ENCODE measurements at regions not wholly inside any gene's neighbourhood (a gene's known extent, or its start where the extent isn't known, plus 50 kb on each side); places are given as distances from the start of the nearest gene placed in this dataset.
"Not testable (repeated sequence)": the region's sequence is repeated elsewhere in the genome, so short reads cannot be mapped to it uniquely, and the experiment has no call there.

DNA sequence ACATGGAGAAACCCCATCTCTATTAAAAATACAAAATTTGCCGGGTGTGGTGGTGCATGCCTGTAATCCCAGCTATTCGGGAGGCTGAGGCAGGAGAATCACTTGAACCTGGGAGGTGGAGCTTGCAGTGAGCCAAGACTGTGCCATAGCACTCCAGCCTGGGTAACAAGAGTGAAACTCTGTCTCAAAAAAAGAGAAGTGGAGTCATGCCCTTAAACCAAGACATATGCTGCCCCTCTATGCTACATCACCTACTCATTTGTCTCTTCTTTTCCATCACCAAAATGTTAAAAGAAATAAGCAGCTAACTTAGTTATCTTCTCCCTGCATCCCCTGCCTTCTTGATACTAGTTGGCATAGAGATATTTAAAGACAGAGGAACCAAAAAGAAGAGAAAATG is 63.4 kb upstream of the RBPJ start:
- no CpG with 5 or more reads among the region's 2 CpGs for WGBS (ENCODE audit: extremely low coverage, insufficient coverage, low lambda C conversion rate)

DNA sequence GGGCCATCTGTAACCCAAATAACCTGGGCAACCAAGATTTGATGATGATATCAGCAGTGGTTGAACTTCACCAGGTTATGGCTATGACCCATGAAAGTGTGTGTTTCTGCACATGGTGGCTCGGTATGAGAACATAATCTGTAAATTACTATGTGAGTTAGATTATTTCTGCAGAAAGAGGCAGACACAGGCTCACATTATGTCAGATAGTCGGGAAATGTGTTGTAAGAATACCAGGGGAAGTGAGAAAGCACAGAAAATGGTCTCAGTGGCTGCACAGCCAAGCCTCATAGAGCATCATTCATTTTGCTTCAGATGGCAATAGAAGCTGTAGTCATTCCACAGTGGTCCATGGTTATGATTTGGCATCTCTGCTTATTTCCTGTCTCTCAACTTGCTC is 63.0 kb upstream of the RBPJ start:
- H3K9ac ChIP-seq (ENCODE audit: low read length) = no peak overlapping the region
- no peak overlapping the region for H4K8ac ChIP-seq (ENCODE audit: low read depth, low read length)
- no peak for DNase-seq
- H4K5ac ChIP-seq (ENCODE audit: low read length) = no peak overlapping the region
- H2BK15ac ChIP-seq (replicated peaks; ENCODE audit: low read depth) = no peak overlapping the region
- no peaks in the 10 kb centered on the region for H3K36me3 ChIP-seq (ENCODE audit: control insufficient read depth, insufficient read depth, low read length)
- no peaks in the 10 kb centered on the region for H3K79me2 ChIP-seq (ENCODE audit: control insufficient read depth, insufficient read depth, low read length)
- H3K27me3 ChIP-seq (ENCODE audit: insufficient read depth, low read length, poor library complexity) = no peaks in the 10 kb centered on the region
- no peak overlapping the region for H3K4ac ChIP-seq (ENCODE audit: low read depth, low read length)
- H3K23ac ChIP-seq (ENCODE audit: low read length) = no peak overlapping the region
- H3K4me1 ChIP-seq (ENCODE audit: control insufficient read depth, low read depth, low read length) = no peaks in the 10 kb centered on the region
- H3K27ac ChIP-seq (ENCODE audit: low read depth, low read length) = no peak overlapping the region
- no CpG with 5 or more reads among the region's 2 CpGs for WGBS (ENCODE audit: extremely low coverage, insufficient coverage, low lambda C conversion rate)
- no peak overlapping the region for H3K4me3 ChIP-seq (ENCODE audit: low read length)
- no peak overlapping the region for H2AK5ac ChIP-seq (ENCODE audit: low read length)
- no peak overlapping the region for H3K4me2 ChIP-seq (ENCODE audit: low read length)
- no peaks in the 10 kb centered on the region for H3K79me1 ChIP-seq (ENCODE audit: low read length)
- no peak overlapping the region for H2BK5ac ChIP-seq (ENCODE audit: low read length)
- no peak overlapping the region for H2BK120ac ChIP-seq (ENCODE audit: low read depth, low read length)
- no peak overlapping the region for H3K18ac ChIP-seq (ENCODE audit: low read length)
- H3K56ac ChIP-seq (ENCODE audit: low read length) = no peak overlapping the region

More for the DNA sequence above, 63.4 kb upstream of the RBPJ start:
- H3K23ac ChIP-seq (ENCODE audit: low read length); H3K18ac ChIP-seq (ENCODE audit: low read length); H3K4me2 ChIP-seq (ENCODE audit: low read length); H3K36me3 ChIP-seq (ENCODE audit: control insufficient read depth, insufficient read depth, low read length); H3K27ac ChIP-seq (ENCODE audit: low read depth, low read length); H2BK5ac ChIP-seq (ENCODE audit: low read length); H3K4me3 ChIP-seq (ENCODE audit: low read length); H2AK5ac ChIP-seq (ENCODE audit: low read length); H2BK120ac ChIP-seq (ENCODE audit: low read depth, low read length); H3K27me3 ChIP-seq (ENCODE audit: insufficient read depth, low read length, poor library complexity); H3K4me1 ChIP-seq (ENCODE audit: control insufficient read depth, low read depth, low read length); H3K56ac ChIP-seq (ENCODE audit: low read length); DNase-seq; H3K79me2 ChIP-seq (ENCODE audit: control insufficient read depth, insufficient read depth, low read length); H3K79me1 ChIP-seq (ENCODE audit: low read length); H4K5ac ChIP-seq (ENCODE audit: low read length); H4K8ac ChIP-seq (ENCODE audit: low read depth, low read length); H3K9ac ChIP-seq (ENCODE audit: low read length); H3K4ac ChIP-seq (ENCODE audit: low read depth, low read length); H2BK15ac ChIP-seq (replicated peaks; ENCODE audit: low read depth): not testable (repeated sequence)

GRCh38 chr4:26260571-26260970 is 60.2 kb upstream of the RBPJ start:
- no peaks in the 10 kb centered on the region for H3K27me3 ChIP-seq (ENCODE audit: insufficient read depth, low read length, poor library complexity)
- H3K56ac ChIP-seq (ENCODE audit: low read length) = no peak overlapping the region
- no peak overlapping the region for H3K4me2 ChIP-seq (ENCODE audit: low read length)
- no peak overlapping the region for H2BK120ac ChIP-seq (ENCODE audit: low read depth, low read length)
- no peak overlapping the region for H3K23ac ChIP-seq (ENCODE audit: low read length)
- H4K5ac ChIP-seq (ENCODE audit: low read length) = no peak overlapping the region
- no peak for DNase-seq
- H3K18ac ChIP-seq (ENCODE audit: low read length) = no peak overlapping the region
- no peaks in the 10 kb centered on the region for H3K4me1 ChIP-seq (ENCODE audit: control insufficient read depth, low read depth, low read length)
- H3K27ac ChIP-seq (ENCODE audit: low read depth, low read length) = no peak overlapping the region
- no peak overlapping the region for H2BK5ac ChIP-seq (ENCODE audit: low read length)
- WGBS (ENCODE audit: extremely low coverage, insufficient coverage, low lambda C conversion rate) = no CpG with 5 or more reads among the region's 2 CpGs
- no peaks in the 10 kb centered on the region for H3K79me2 ChIP-seq (ENCODE audit: control insufficient read depth, insufficient read depth, low read length)
- H3K9ac ChIP-seq (ENCODE audit: low read length) = no peak overlapping the region
- H2BK15ac ChIP-seq (replicated peaks; ENCODE audit: low read depth) = no peak overlapping the region
- no peak overlapping the region for H3K4ac ChIP-seq (ENCODE audit: low read depth, low read length)
- H3K4me3 ChIP-seq (ENCODE audit: low read length) = no peak overlapping the region
- no peak overlapping the region for H4K8ac ChIP-seq (ENCODE audit: low read depth, low read length)
- H3K36me3 ChIP-seq (ENCODE audit: control insufficient read depth, insufficient read depth, low read length) = no peaks in the 10 kb centered on the region
- H3K79me1 ChIP-seq (ENCODE audit: low read length) = no peaks in the 10 kb centered on the region
- no peak overlapping the region for H2AK5ac ChIP-seq (ENCODE audit: low read length)

- no peak overlapping the region for H3K4me2 ChIP-seq (ENCODE audit: low read length)
- no peak overlapping the region for H2BK120ac ChIP-seq (ENCODE audit: low read depth, low read length)
- no peaks in the 10 kb centered on the region for H3K36me3 ChIP-seq (ENCODE audit: control insufficient read depth, insufficient read depth, low read length)
- H3K27ac ChIP-seq (ENCODE audit: low read depth, low read length) = no peak overlapping the region
- H3K23ac ChIP-seq (ENCODE audit: low read length) = no peak overlapping the region
- H2BK5ac ChIP-seq (ENCODE audit: low read length) = no peak overlapping the region
- no peaks in the 10 kb centered on the region for H3K27me3 ChIP-seq (ENCODE audit: insufficient read depth, low read length, poor library complexity)
- H3K79me1 ChIP-seq (ENCODE audit: low read length) = no peaks in the 10 kb centered on the region
- H2BK15ac ChIP-seq (replicated peaks; ENCODE audit: low read depth) = no peak overlapping the region
- no peak overlapping the region for H3K4me3 ChIP-seq (ENCODE audit: low read length)
- no peak for DNase-seq
- H3K18ac ChIP-seq (ENCODE audit: low read length) = no peak overlapping the region
- no peaks in the 10 kb centered on the region for H3K79me2 ChIP-seq (ENCODE audit: control insufficient read depth, insufficient read depth, low read length)
- no peaks in the 10 kb centered on the region for H3K4me1 ChIP-seq (ENCODE audit: control insufficient read depth, low read depth, low read length)
- H4K5ac ChIP-seq (ENCODE audit: low read length) = no peak overlapping the region
- no peak overlapping the region for H3K9ac ChIP-seq (ENCODE audit: low read length)
- no peak overlapping the region for H2AK5ac ChIP-seq (ENCODE audit: low read length)
- H3K56ac ChIP-seq (ENCODE audit: low read length) = no peak overlapping the region
- no peak overlapping the region for H4K8ac ChIP-seq (ENCODE audit: low read depth, low read length)
- H3K4ac ChIP-seq (ENCODE audit: low read depth, low read length) = no peak overlapping the region
- no CpG with 5 or more reads among the region's 2 CpGs for WGBS (ENCODE audit: extremely low coverage, insufficient coverage, low lambda C conversion rate)
Observed at GRCh38 chr4:26261405-26261804, 59.4 kb upstream of the RBPJ start.

DNA sequence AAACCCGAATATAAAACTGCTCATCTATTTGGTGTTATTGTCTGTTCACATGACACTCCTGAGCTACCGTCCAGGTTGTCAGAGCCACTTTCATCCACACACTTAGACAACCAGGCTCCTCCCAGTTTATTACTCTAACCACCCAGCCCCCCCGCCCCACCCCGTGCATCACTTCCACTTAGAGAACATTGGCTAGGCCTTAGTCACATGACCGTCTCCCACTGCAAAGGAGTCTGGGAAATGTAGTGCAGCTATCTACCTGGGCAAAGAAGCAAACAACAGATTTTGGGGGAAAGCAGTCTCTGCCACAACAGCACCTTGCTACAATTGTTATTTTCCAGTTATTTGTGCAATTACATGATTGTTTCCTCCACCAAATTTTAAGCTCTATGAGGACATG is 57.6 kb upstream of the RBPJ start:
- Histone ChIP-seq H3K4me1 (ENCODE audit: control insufficient read depth, low read depth, low read length) (no peaks in the 10 kb centered on the region), H3K4me3 (ENCODE audit: low read length) (no peak overlapping the region), H3K56ac (ENCODE audit: low read length) (no peak overlapping the region), H3K79me2 (ENCODE audit: control insufficient read depth, insufficient read depth, low read length) (no peaks in the 10 kb centered on the region), H3K36me3 (ENCODE audit: control insufficient read depth, insufficient read depth, low read length) (no peaks in the 10 kb centered on the region), H3K27me3 (ENCODE audit: insufficient read depth, low read length, poor library complexity) (no peaks in the 10 kb centered on the region), H3K18ac (ENCODE audit: low read length) (no peak overlapping the region), H3K4me2 (ENCODE audit: low read length) (no peak overlapping the region), H3K23ac (ENCODE audit: low read length) (no peak overlapping the region), H2BK120ac (ENCODE audit: low read depth, low read length) (no peak overlapping the region), H4K5ac (ENCODE audit: low read length) (no peak overlapping the region), H2BK15ac (replicated peaks; ENCODE audit: low read depth) (no peak overlapping the region), H2BK5ac (ENCODE audit: low read length) (no peak overlapping the region), H3K4ac (ENCODE audit: low read depth, low read length) (no peak overlapping the region), H3K79me1 (ENCODE audit: low read length) (no peaks in the 10 kb centered on the region), H4K8ac (ENCODE audit: low read depth, low read length) (no peak overlapping the region), H3K27ac (ENCODE audit: low read depth, low read length) (no peak overlapping the region), H2AK5ac (ENCODE audit: low read length) (no peak overlapping the region), H3K9ac (ENCODE audit: low read length) (no peak overlapping the region)
- DNase-seq = peak; percentile 70
- no CpG with 5 or more reads among the region's 5 CpGs for WGBS (ENCODE audit: extremely low coverage, insufficient coverage, low lambda C conversion rate)

GRCh38 chr4:26264109-26264508 is 56.7 kb upstream of the RBPJ start:
- H2BK120ac ChIP-seq (ENCODE audit: low read depth, low read length) = no peak overlapping the region
- H3K4ac ChIP-seq (ENCODE audit: low read depth, low read length) = no peak overlapping the region
- no peak overlapping the region for H3K4me2 ChIP-seq (ENCODE audit: low read length)
- no peak overlapping the region for H2AK5ac ChIP-seq (ENCODE audit: low read length)
- H3K18ac ChIP-seq (ENCODE audit: low read length) = no peak overlapping the region
- H3K79me1 ChIP-seq (ENCODE audit: low read length) = no peaks in the 10 kb centered on the region
- no CpG with 5 or more reads among the region's 5 CpGs for WGBS (ENCODE audit: extremely low coverage, insufficient coverage, low lambda C conversion rate)
- no peaks in the 10 kb centered on the region for H3K27me3 ChIP-seq (ENCODE audit: insufficient read depth, low read length, poor library complexity)
- no peak overlapping the region for H2BK5ac ChIP-seq (ENCODE audit: low read length)
- no peak overlapping the region for H3K56ac ChIP-seq (ENCODE audit: low read length)
- no peak overlapping the region for H4K5ac ChIP-seq (ENCODE audit: low read length)
- no peak overlapping the region for H2BK15ac ChIP-seq (replicated peaks; ENCODE audit: low read depth)
- no peaks in the 10 kb centered on the region for H3K79me2 ChIP-seq (ENCODE audit: control insufficient read depth, insufficient read depth, low read length)
- H4K8ac ChIP-seq (ENCODE audit: low read depth, low read length) = no peak overlapping the region
- H3K23ac ChIP-seq (ENCODE audit: low read length) = no peak overlapping the region
- H3K4me1 ChIP-seq (ENCODE audit: control insufficient read depth, low read depth, low read length) = no peaks in the 10 kb centered on the region
- DNase-seq = no peak
- H3K36me3 ChIP-seq (ENCODE audit: control insufficient read depth, insufficient read depth, low read length) = no peaks in the 10 kb centered on the region
- H3K4me3 ChIP-seq (ENCODE audit: low read length) = no peak overlapping the region
- H3K9ac ChIP-seq (ENCODE audit: low read length) = no peak overlapping the region
- H3K27ac ChIP-seq (ENCODE audit: low read depth, low read length) = no peak overlapping the region

Data from mesendoderm (in vitro differentiated cells).